NCI-H82 treated with DMSO at 0.1 percent for 48 hours (cell line): ENCODE measurements at regions not wholly inside any gene's neighbourhood (a gene's known extent, or its start where the extent isn't known, plus 50 kb on each side); places are given as distances from the start of the nearest gene placed in this dataset.
"Not testable (repeated sequence)": the region's sequence is repeated elsewhere in the genome, so short reads cannot be mapped to it uniquely, and the experiment has no call there.

Experiments used
- DNase-seq: peaks from one replicate; lab custom pipeline; 2025; ENCODE audit not compliant: unreplicated experiment; lab: John Stamatoyannopoulos, UW

- no peak for DNase-seq
These were observed 188.7 kb upstream of the IGF1 start for GRCh38 chr12:102669056-102669455.

- not testable (repeated sequence) for DNase-seq
These were observed 185.8 kb upstream of the IGF1 start for GRCh38 chr12:102666176-102666575.

GRCh38 chr12:102659200-102659911 lies 179.0 kb upstream of the IGF1 start:
- no peak for DNase-seq

GRCh38 chr12:102653406-102653805 lies 173.0 kb upstream of the IGF1 start:
- no peak for DNase-seq

GRCh38 chr12:102652645-102653313 lies 172.4 kb upstream of the IGF1 start:
- DNase-seq, result no peak

- DNase-seq, result no peak
These were observed 165.6 kb upstream of the IGF1 start for GRCh38 chr12:102645968-102646367.

GRCh38 chr12:102643879-102644575 lies 163.7 kb upstream of the IGF1 start:
- DNase-seq, result no peak

- no peak for DNase-seq
These were observed 161.8 kb upstream of the IGF1 start for GRCh38 chr12:102642199-102642598.

GRCh38 chr12:102640658-102641057 lies 160.3 kb upstream of the IGF1 start:
- DNase-seq, result not testable (repeated sequence)

- no peak for DNase-seq
These were observed 158.4 kb upstream of the IGF1 start for GRCh38 chr12:102638777-102639176.

- DNase-seq, result no peak
These were observed 153.7 kb upstream of the IGF1 start for GRCh38 chr12:102633981-102634605.

GRCh38 chr12:102631274-102631673 lies 150.9 kb upstream of the IGF1 start:
- no peak for DNase-seq

- DNase-seq, result no peak
These were observed 149.0 kb upstream of the IGF1 start for GRCh38 chr12:102629262-102629888.

- DNase-seq, result no peak
These were observed 145.5 kb upstream of the IGF1 start for GRCh38 chr12:102625819-102626218.

GRCh38 chr12:102622618-102623017 lies 142.3 kb upstream of the IGF1 start:
- no peak for DNase-seq

- no peak for DNase-seq
These were observed 138.0 kb upstream of the IGF1 start for GRCh38 chr12:102618197-102618877.

- DNase-seq, result no peak
These were observed 136.3 kb upstream of the IGF1 start for GRCh38 chr12:102616692-102617091.

GRCh38 chr12:102611995-102612394 lies 131.6 kb upstream of the IGF1 start:
- DNase-seq, result no peak

- DNase-seq, result no peak
These were observed 129.6 kb upstream of the IGF1 start for GRCh38 chr12:102609996-102610395.

- no peak for DNase-seq
These were observed 122.7 kb upstream of the IGF1 start for GRCh38 chr12:102603021-102603420.

GRCh38 chr12:102602521-102602920 lies 122.2 kb upstream of the IGF1 start:
- no peak for DNase-seq
